ELR (cell line): ENCODE measurements at regions not wholly inside any gene's neighbourhood (a gene's known extent, or its start where the extent isn't known, plus 50 kb on each side); places are given as distances from the start of the nearest gene placed in this dataset.
A peak's percentile ranks its signal among the peaks of the same experiment; 100 is the strongest.

Source experiments
- DNase-seq: peaks from one replicate; pipeline ENCODE4 v3.0.0-alpha.2; 2015; ENCODE audit warnings: low read depth

GRCh38 chr9:21564175-21564574 lies 82.1 kb upstream of the IFNE start:
- DNase-seq: no peak

DNA sequence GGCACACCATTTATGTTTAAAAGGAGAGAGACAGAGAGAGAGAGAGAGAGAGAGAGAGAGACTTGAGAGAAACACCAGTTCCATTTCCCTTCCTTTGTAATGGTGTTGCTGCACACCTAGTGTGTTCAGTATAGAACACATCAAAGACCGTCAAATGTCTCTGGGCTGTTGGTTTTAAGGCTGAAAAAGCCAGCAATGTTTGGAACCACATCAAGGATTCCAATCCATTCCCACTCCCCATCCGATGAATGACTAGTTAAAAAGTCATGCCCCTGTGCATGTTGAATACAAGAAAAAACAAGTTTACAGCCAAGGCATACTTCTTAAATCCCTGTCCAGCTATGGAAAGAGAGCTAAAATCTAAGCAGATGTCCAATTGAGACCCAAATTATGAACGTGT lies 83.0 kb upstream of the IFNE start:
- no peak for DNase-seq

DNA sequence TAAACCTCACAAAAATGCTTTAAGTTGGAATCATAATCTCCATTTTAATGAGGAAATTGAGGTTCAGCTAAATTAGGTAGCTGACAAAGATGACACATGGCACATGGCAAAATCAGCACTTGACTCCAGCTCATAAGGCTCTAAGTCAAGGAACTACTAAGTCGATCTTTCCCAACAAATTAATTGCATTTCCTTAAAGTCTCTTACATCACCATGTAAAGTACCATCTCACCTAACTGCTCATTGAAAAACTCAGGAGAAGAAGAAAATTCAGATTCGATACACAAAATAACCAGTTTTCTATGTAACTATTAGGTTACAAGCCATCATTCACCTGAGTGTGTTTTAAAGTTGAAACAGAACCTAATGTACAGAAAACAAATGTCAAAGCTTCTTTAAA lies 85.8 kb upstream of the IFNE start:
- no peak for DNase-seq

- DNase-seq: no peak
Measured at GRCh38 chr9:21568484-21568883, 86.4 kb upstream of the IFNE start.

DNA sequence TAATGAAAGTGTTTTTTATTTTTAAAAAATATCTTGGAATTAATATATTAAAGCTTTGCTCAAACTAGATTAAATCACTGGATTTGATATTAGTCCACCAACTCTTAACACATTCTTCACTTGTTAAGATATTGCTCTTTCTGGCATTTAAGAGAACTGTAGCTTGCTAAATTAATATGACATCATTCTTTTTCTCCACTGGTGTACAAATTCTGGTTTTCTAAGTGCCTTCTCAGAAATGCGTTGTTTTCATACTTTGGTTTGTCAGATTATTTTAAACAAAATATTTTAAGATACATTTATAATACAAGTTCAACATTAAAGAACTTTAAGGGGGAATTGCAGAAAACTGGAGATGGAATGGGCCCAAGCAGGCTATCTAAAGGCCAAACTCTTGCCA lies 87.6 kb upstream of the IFNE start:
- no peak for DNase-seq

DNA sequence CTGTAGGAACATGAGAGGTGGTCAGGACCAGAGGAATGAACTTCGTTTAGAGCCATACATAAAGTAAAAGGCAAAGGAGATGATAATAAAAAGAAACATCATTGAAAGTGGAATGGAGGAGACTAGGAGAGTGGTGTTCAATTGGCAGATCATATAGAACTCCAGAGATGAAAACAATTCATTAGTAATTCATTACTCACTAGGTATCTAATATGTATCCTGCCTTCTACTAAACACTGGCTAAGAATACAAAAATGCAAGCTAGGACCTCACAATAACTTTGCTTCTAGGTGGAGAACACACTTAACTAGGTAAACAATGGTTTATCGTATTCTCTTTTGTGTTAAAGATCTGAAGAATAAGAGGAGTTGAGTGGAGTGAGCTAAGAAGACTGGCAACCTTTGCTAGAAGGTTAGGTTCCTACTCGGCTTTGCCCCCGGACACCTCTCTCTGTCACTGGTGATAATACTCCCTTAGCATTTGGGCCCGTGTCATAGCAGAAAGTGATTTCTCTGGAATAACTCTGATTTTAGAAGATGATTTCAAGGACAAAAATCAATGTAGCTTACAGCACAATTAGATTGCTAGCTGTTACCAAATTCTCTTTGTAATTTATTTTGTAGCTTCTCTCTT lies 88.6 kb upstream of the IFNE start:
- DNase-seq: peak; percentile 68

GRCh38 chr9:21574261-21574660 lies 92.1 kb upstream of the IFNE start:
- no peak for DNase-seq

GRCh38 chr9:21576331-21577189 lies 94.4 kb upstream of the IFNE start:
- peak; percentile 94 for DNase-seq

DNA sequence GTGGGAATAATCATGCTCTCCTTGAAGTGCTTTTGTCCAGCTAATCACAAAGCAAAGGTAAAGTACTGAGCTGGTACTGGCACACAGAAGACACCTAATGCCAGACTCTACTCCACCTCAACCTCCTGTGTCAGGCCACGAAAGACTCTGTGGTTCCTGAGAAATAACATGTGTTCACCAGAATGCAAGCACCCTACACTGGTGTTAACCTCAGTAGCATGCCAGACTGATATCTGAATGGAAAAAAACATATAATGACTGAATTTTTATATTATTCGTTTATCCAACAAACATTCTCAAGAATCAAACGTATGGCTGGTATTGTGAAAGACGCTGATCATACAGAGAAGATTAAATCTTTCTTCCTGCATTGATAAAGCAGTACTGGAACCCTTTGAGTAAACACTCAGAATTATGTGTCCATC lies 97.1 kb upstream of the IFNE start:
- peak; percentile 53 for DNase-seq

DNA sequence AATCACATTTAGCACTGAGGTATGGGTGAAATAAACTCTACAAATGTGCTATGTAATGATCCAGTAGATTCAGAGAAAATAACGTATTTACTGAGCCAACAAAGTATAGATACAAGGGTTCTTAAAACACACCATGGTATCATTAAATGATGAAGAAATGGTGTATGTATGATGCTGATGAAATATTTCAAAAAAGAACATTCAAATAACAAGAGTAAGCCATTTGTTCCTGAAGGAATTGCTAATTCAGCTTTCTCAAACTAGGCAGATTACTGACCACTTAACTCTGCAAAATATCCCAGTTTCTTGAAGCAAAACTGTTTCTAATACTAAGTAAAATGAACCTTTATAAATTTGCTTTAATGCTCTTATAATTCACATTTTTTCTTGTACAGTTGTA lies 97.6 kb upstream of the IFNE start:
- DNase-seq: no peak

- DNase-seq: no peak
Measured at GRCh38 chr9:21580636-21581378, 98.7 kb upstream of the IFNE start.

DNA sequence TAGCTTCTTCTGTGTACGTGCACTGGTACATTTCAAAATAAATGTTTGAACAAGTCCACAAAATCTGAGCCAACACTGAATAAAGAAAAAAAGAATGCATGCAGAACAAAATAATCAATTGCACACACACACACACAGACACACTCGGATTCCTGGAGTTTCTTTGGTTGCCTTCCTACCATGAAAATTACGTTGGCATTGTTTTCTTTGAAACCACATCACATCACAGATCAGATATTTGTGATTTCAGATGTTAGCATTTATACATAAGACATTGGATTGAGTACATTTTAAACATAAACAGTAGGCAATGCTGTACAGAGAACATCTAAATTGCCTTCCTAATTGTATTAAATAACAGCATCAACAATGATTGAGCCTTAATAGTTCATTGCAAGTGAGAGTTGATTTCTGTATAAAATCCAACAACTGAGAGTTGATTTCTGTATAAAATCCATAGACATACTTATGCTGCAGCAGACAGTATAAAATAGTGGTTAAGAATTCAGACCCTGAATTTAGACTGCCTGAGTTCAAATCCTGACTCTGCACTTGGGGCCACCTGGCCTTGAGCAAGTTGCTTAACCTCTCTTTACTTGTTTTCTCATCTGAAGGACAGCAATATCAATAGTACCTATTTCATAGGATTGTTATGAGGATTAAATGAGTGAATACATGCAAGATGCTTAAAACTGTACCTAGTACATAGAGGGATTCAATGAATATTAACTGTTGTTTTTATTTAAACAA lies 101.7 kb upstream of the IFNE start:
- no peak for DNase-seq

- no peak for DNase-seq
Measured at GRCh38 chr9:21584890-21585289, 102.8 kb upstream of the IFNE start.

GRCh38 chr9:21585756-21586752 lies 103.9 kb upstream of the IFNE start:
- no peak for DNase-seq

GRCh38 chr9:21589344-21590056 lies 107.4 kb upstream of the IFNE start:
- DNase-seq: no peak

DNA sequence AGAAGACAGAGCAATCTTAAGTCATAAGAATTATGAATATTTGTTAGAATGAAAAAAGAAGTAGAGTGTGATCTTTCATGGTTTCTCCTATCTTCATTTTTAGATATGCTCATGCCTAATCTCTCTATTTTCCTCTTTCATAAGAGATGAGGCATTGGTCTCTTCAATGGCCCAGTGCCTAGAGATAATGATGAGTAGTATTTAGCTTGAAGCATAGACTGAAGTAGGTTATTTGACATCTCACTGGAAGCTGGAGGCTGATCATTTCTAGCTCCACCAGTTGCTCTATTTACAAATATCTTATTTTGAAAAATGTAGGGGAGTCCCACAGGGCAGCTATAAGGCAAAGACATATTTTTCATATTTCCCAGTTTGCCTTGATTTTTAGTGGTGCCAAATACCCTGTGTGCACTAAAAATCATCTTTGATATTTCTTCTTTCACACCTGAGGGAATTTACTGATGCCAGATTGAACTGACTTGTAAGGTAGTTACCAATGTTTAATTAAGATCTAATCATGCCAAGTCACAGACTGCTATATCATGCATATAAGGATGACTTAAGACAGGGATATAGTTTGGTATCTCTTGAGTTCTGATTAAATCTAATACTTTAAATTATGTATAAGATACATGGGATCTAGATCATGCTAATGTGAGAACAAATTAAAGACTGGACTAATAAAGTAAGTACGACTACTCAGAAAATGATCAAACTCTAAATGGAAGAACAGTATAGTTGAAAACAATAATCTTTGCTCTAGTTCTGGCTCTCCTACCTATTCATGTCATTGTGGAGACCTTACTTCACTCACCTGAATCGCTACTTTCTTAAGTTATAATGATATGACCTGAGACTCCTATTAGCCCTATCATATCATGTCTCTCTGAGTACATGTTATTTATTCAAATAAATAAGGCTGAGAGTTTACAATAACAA lies 108.2 kb upstream of the IFNE start:
- DNase-seq: peak; percentile 51

GRCh38 chr9:21591221-21592062 lies 109.3 kb upstream of the IFNE start:
- peak; percentile 98 for DNase-seq

DNA sequence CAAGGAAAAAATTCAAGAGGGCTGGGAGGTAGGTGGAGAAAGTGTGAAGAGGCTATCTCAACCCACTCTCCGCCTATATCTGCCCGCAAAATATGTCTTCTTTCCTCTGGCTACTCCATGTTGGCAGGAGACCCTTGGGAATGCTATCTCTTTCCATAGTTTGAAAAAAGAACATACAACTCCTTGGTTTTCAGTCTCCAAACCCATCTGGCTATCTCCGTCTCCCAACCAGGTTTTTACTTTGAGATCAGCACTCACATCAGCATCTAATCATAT lies 109.9 kb upstream of the IFNE start:
- no peak for DNase-seq
